ENCODE measurements at regions not wholly inside any gene's neighbourhood (a gene's known extent, or its start where the extent isn't known, plus 50 kb on each side); places are given as distances from the start of the nearest gene placed in this dataset.

- Histone ChIP-seq H3K9me3 (ENCODE audit: control insufficient read depth in 2 of 2, low read length in 2 of 2) (peaks cover 0 to 3% of the 10 kb centered on the region in 2 donors), H3K27ac (ENCODE audit: low read length) (no peak overlapping the region), H3K4me1 (ENCODE audit: control insufficient read depth, insufficient read depth, low read length) (no peaks in the 10 kb centered on the region), H3K9ac (ENCODE audit: low read length in 2 of 2) (no peak overlapping the region), H3K36me3 (ENCODE audit: control insufficient read depth in 2 of 2, insufficient read depth in 2 of 2, low read length in 2 of 2) (no peaks in the 10 kb centered on the region), H3K4me3 (ENCODE audit: low read length in 2 of 2) (no peak overlapping the region), H3K27me3 (ENCODE audit: control insufficient read depth in 1 of 2, insufficient read depth in 2 of 2, low read length in 2 of 2) (no peaks in the 10 kb centered on the region)
Observed at GRCh38 chr21:15430023-15430422, 299.8 kb upstream of the USP25 start.

- Histone ChIP-seq H3K9me3 (ENCODE audit: control insufficient read depth in 2 of 2, low read length in 2 of 2) (peaks cover 0 to 3% of the 10 kb centered on the region in 2 donors), H3K9ac (ENCODE audit: low read length in 2 of 2) (no peak overlapping the region)
Observed at GRCh38 chr21:15430577-15430976, 299.2 kb upstream of the USP25 start.

GRCh38 chr21:15431053-15431452, 298.7 kb upstream of the USP25 start:
- Histone ChIP-seq H3K4me1 (ENCODE audit: control insufficient read depth, insufficient read depth, low read length) (no peaks in the 10 kb centered on the region), H3K9ac (ENCODE audit: low read length in 2 of 2) (no peak overlapping the region), H3K4me3 (ENCODE audit: low read length in 2 of 2) (no peak overlapping the region), H3K27ac (ENCODE audit: low read length) (no peak overlapping the region), H3K36me3 (ENCODE audit: control insufficient read depth in 2 of 2, insufficient read depth in 2 of 2, low read length in 2 of 2) (no peaks in the 10 kb centered on the region), H3K9me3 (ENCODE audit: control insufficient read depth in 2 of 2, low read length in 2 of 2) (peaks cover 0 to 3% of the 10 kb centered on the region in 2 donors), H3K27me3 (ENCODE audit: control insufficient read depth in 1 of 2, insufficient read depth in 2 of 2, low read length in 2 of 2) (no peaks in the 10 kb centered on the region)

More at GRCh38 chr21:15430577-15430976, 299.2 kb upstream of the USP25 start:
- Histone ChIP-seq H3K27ac (ENCODE audit: low read length) (no peak overlapping the region), H3K36me3 (ENCODE audit: control insufficient read depth in 2 of 2, insufficient read depth in 2 of 2, low read length in 2 of 2) (no peaks in the 10 kb centered on the region), H3K4me3 (ENCODE audit: low read length in 2 of 2) (no peak overlapping the region), H3K4me1 (ENCODE audit: control insufficient read depth, insufficient read depth, low read length) (no peaks in the 10 kb centered on the region), H3K27me3 (ENCODE audit: control insufficient read depth in 1 of 2, insufficient read depth in 2 of 2, low read length in 2 of 2) (no peaks in the 10 kb centered on the region)

- H3K36me3 ChIP-seq (ENCODE audit: control insufficient read depth in 2 of 2, insufficient read depth in 2 of 2, low read length in 2 of 2) = no peaks in the 10 kb centered on the region
- H3K9me3 ChIP-seq (ENCODE audit: control insufficient read depth in 2 of 2, low read length in 2 of 2) = peaks cover 0 to 3% of the 10 kb centered on the region in 2 donors
Observed at GRCh38 chr21:15433091-15433490, 296.7 kb upstream of the USP25 start.

GRCh38 chr21:15434163-15434905, 295.4 kb upstream of the USP25 start:
- Histone ChIP-seq H3K4me1 (ENCODE audit: control insufficient read depth, insufficient read depth, low read length) (no peaks in the 10 kb centered on the region), H3K27me3 (ENCODE audit: control insufficient read depth in 1 of 2, insufficient read depth in 2 of 2, low read length in 2 of 2) (no peaks in the 10 kb centered on the region), H3K27ac (ENCODE audit: low read length) (no peak overlapping the region), H3K36me3 (ENCODE audit: control insufficient read depth in 2 of 2, insufficient read depth in 2 of 2, low read length in 2 of 2) (no peaks in the 10 kb centered on the region), H3K9ac (ENCODE audit: low read length in 2 of 2) (no peak overlapping the region), H3K9me3 (ENCODE audit: control insufficient read depth in 2 of 2, low read length in 2 of 2) (peaks cover 0 to 3% of the 10 kb centered on the region in 2 donors), H3K4me3 (ENCODE audit: low read length in 2 of 2) (no peak overlapping the region)

More at GRCh38 chr21:15433091-15433490, 296.7 kb upstream of the USP25 start:
- Histone ChIP-seq H3K9ac (ENCODE audit: low read length in 2 of 2) (no peak overlapping the region), H3K27me3 (ENCODE audit: control insufficient read depth in 1 of 2, insufficient read depth in 2 of 2, low read length in 2 of 2) (no peaks in the 10 kb centered on the region), H3K4me1 (ENCODE audit: control insufficient read depth, insufficient read depth, low read length) (no peaks in the 10 kb centered on the region), H3K27ac (ENCODE audit: low read length) (no peak overlapping the region), H3K4me3 (ENCODE audit: low read length in 2 of 2) (no peak overlapping the region)

- H3K27ac ChIP-seq (ENCODE audit: low read length) = no peak overlapping the region
- H3K4me1 ChIP-seq (ENCODE audit: control insufficient read depth, insufficient read depth, low read length) = no peaks in the 10 kb centered on the region
- H3K9me3 ChIP-seq (ENCODE audit: control insufficient read depth in 2 of 2, low read length in 2 of 2) = peaks cover 0 to 3% of the 10 kb centered on the region in 2 donors
- no peaks in the 10 kb centered on the region for H3K27me3 ChIP-seq (ENCODE audit: control insufficient read depth in 1 of 2, insufficient read depth in 2 of 2, low read length in 2 of 2)
- H3K36me3 ChIP-seq (ENCODE audit: control insufficient read depth in 2 of 2, insufficient read depth in 2 of 2, low read length in 2 of 2) = no peaks in the 10 kb centered on the region
- no peak overlapping the region for H3K9ac ChIP-seq (ENCODE audit: low read length in 2 of 2)
- H3K4me3 ChIP-seq (ENCODE audit: low read length in 2 of 2) = no peak overlapping the region
Observed at GRCh38 chr21:15436031-15436430, 293.8 kb upstream of the USP25 start.

- no peaks in the 10 kb centered on the region for H3K27me3 ChIP-seq (ENCODE audit: control insufficient read depth in 1 of 2, insufficient read depth in 2 of 2, low read length in 2 of 2)
- H3K4me3 ChIP-seq (ENCODE audit: low read length in 2 of 2) = no peak overlapping the region
- H3K9me3 ChIP-seq (ENCODE audit: control insufficient read depth in 2 of 2, low read length in 2 of 2) = peaks cover 0 to 3% of the 10 kb centered on the region in 2 donors
- H3K9ac ChIP-seq (ENCODE audit: low read length in 2 of 2) = no peak overlapping the region
- H3K4me1 ChIP-seq (ENCODE audit: control insufficient read depth, insufficient read depth, low read length) = no peaks in the 10 kb centered on the region
- H3K36me3 ChIP-seq (ENCODE audit: control insufficient read depth in 2 of 2, insufficient read depth in 2 of 2, low read length in 2 of 2) = no peaks in the 10 kb centered on the region
- no peak overlapping the region for H3K27ac ChIP-seq (ENCODE audit: low read length)
Observed at GRCh38 chr21:15437883-15438282, 291.9 kb upstream of the USP25 start.

- no peak overlapping the region for H3K27ac ChIP-seq (ENCODE audit: low read length)
- H3K4me3 ChIP-seq (ENCODE audit: low read length in 2 of 2) = no peak overlapping the region
- no peak overlapping the region for H3K9ac ChIP-seq (ENCODE audit: low read length in 2 of 2)
- H3K27me3 ChIP-seq (ENCODE audit: control insufficient read depth in 1 of 2, insufficient read depth in 2 of 2, low read length in 2 of 2) = no peaks in the 10 kb centered on the region
- no peaks in the 10 kb centered on the region for H3K36me3 ChIP-seq (ENCODE audit: control insufficient read depth in 2 of 2, insufficient read depth in 2 of 2, low read length in 2 of 2)
- no peaks in the 10 kb centered on the region for H3K4me1 ChIP-seq (ENCODE audit: control insufficient read depth, insufficient read depth, low read length)
- no peaks in the 10 kb centered on the region for H3K9me3 ChIP-seq (ENCODE audit: control insufficient read depth in 2 of 2, low read length in 2 of 2)
Observed at GRCh38 chr21:15439726-15440125, 290.1 kb upstream of the USP25 start.

GRCh38 chr21:15441060-15441493, 288.7 kb upstream of the USP25 start:
- no peak overlapping the region for H3K9ac ChIP-seq (ENCODE audit: low read length in 2 of 2)
- no peak overlapping the region for H3K4me3 ChIP-seq (ENCODE audit: low read length in 2 of 2)
- no peaks in the 10 kb centered on the region for H3K27me3 ChIP-seq (ENCODE audit: control insufficient read depth in 1 of 2, insufficient read depth in 2 of 2, low read length in 2 of 2)
- no peaks in the 10 kb centered on the region for H3K4me1 ChIP-seq (ENCODE audit: control insufficient read depth, insufficient read depth, low read length)
- no peaks in the 10 kb centered on the region for H3K9me3 ChIP-seq (ENCODE audit: control insufficient read depth in 2 of 2, low read length in 2 of 2)
- H3K27ac ChIP-seq (ENCODE audit: low read length) = no peak overlapping the region
- H3K36me3 ChIP-seq (ENCODE audit: control insufficient read depth in 2 of 2, insufficient read depth in 2 of 2, low read length in 2 of 2) = no peaks in the 10 kb centered on the region

GRCh38 chr21:15441992-15442391, 287.8 kb upstream of the USP25 start:
- no peaks in the 10 kb centered on the region for H3K36me3 ChIP-seq (ENCODE audit: control insufficient read depth in 2 of 2, insufficient read depth in 2 of 2, low read length in 2 of 2)
- no peak overlapping the region for H3K27ac ChIP-seq (ENCODE audit: low read length)
- H3K27me3 ChIP-seq (ENCODE audit: control insufficient read depth in 1 of 2, insufficient read depth in 2 of 2, low read length in 2 of 2) = no peaks in the 10 kb centered on the region
- no peaks in the 10 kb centered on the region for H3K9me3 ChIP-seq (ENCODE audit: control insufficient read depth in 2 of 2, low read length in 2 of 2)
- no peak overlapping the region for H3K9ac ChIP-seq (ENCODE audit: low read length in 2 of 2)
- H3K4me1 ChIP-seq (ENCODE audit: control insufficient read depth, insufficient read depth, low read length) = no peaks in the 10 kb centered on the region
- H3K4me3 ChIP-seq (ENCODE audit: low read length in 2 of 2) = no peak overlapping the region

GRCh38 chr21:15442743-15443469, 286.9 kb upstream of the USP25 start:
- no peak overlapping the region for H3K27ac ChIP-seq (ENCODE audit: low read length)
- no peak overlapping the region for H3K4me3 ChIP-seq (ENCODE audit: low read length in 2 of 2)

More at GRCh38 chr21:15442743-15443469, 286.9 kb upstream of the USP25 start:
- no peaks in the 10 kb centered on the region for H3K4me1 ChIP-seq (ENCODE audit: control insufficient read depth, insufficient read depth, low read length)
- H3K9me3 ChIP-seq (ENCODE audit: control insufficient read depth in 2 of 2, low read length in 2 of 2) = no peaks in the 10 kb centered on the region
- no peak overlapping the region for H3K9ac ChIP-seq (ENCODE audit: low read length in 2 of 2)
- no peaks in the 10 kb centered on the region for H3K36me3 ChIP-seq (ENCODE audit: control insufficient read depth in 2 of 2, insufficient read depth in 2 of 2, low read length in 2 of 2)
- no peaks in the 10 kb centered on the region for H3K27me3 ChIP-seq (ENCODE audit: control insufficient read depth in 1 of 2, insufficient read depth in 2 of 2, low read length in 2 of 2)
